ENCODE measurements at regions not wholly inside any gene's neighbourhood (a gene's known extent, or its start where the extent isn't known, plus 50 kb on each side); places are given as distances from the start of the nearest gene placed in this dataset.

DNA sequence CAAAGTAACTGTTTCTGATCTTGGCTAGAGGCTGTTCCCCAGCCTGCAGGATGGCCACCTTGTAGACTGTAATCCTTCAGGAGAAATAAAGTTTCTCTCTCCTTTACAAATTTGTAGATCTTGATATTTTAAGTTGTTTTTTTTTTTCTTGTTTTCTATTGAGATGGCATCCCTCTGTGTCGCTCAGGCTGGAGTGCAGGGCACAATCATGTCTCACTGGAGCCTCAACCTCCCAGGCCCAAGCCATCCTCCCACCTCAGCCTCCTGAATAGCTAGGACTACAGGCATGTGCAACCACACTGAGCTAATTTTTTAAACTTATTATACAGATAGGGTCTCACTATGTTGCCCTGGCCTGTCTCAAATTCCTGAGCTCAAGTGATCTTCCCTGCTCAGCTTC is 389.8 kb upstream of the LRRC4C start:
- Histone ChIP-seq H3K27me3 (replicated peaks; ENCODE audit: insufficient read depth) (no peaks in the 10 kb centered on the region), H3K4me1 (ENCODE audit: control insufficient read depth in 1 of 2, low read depth in 2 of 2) (no peaks in the 10 kb centered on the region), H3K36me3 (no peaks in the 10 kb centered on the region), H3K27ac (no peak overlapping the region), H3K4me3 (no peak overlapping the region), H3K9me3 (no peaks in the 10 kb centered on the region)
- no peak for TF ChIP-seq CTCF (IDR thresholded peaks at IDR 0.05)
- no peak for ATAC-seq (ENCODE audit: insufficient number of reproducible peaks, low FRiP score, low read depth)
- no peak for DNase-seq (ENCODE audit: low spot score)

GRCh38 chr11:41851743-41852142 is 392.3 kb upstream of the LRRC4C start:
- H3K36me3 ChIP-seq, result no peaks in the 10 kb centered on the region
- no peaks in the 10 kb centered on the region for H3K9me3 ChIP-seq
- ATAC-seq (ENCODE audit: insufficient number of reproducible peaks, low FRiP score, low read depth), result no peak
- H3K27ac ChIP-seq, result no peak overlapping the region
- H3K4me1 ChIP-seq (ENCODE audit: control insufficient read depth in 1 of 2, low read depth in 2 of 2), result no peaks in the 10 kb centered on the region
- no peaks in the 10 kb centered on the region for H3K27me3 ChIP-seq (replicated peaks; ENCODE audit: insufficient read depth)
- no peak for DNase-seq (ENCODE audit: low spot score)
- no peak overlapping the region for H3K4me3 ChIP-seq
- no peak for TF ChIP-seq CTCF (IDR thresholded peaks at IDR 0.05)

DNA sequence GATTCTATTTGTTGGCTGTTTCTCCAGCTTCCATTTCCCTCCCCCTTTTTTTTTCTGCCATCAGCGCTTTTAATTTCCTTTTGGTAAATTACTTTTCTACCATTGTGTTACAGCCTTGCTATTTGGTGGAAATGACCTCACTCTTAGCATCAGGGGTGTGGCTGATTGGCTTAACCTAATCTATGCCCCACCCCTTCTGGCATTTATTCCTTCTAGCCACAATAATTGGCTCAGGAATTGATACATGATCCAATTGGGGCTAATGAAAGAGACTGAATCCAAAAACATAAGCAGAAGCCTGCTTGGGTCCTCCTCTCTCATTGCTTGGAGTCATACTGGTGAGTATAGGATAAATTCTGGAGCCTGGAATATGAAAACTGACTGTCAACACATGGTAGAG is 402.4 kb upstream of the LRRC4C start:
- TF ChIP-seq CTCF (IDR thresholded peaks at IDR 0.05), result no peak
- H3K4me1 ChIP-seq (ENCODE audit: control insufficient read depth in 1 of 2, low read depth in 2 of 2), result no peaks in the 10 kb centered on the region
- H3K9me3 ChIP-seq, result no peaks in the 10 kb centered on the region
- no peaks in the 10 kb centered on the region for H3K36me3 ChIP-seq
- no peak overlapping the region for H3K4me3 ChIP-seq
- DNase-seq (ENCODE audit: low spot score) (no peak), ATAC-seq (ENCODE audit: insufficient number of reproducible peaks, low FRiP score, low read depth) (no peak)
- no peak overlapping the region for H3K27ac ChIP-seq
- no peaks in the 10 kb centered on the region for H3K27me3 ChIP-seq (replicated peaks; ENCODE audit: insufficient read depth)

DNA sequence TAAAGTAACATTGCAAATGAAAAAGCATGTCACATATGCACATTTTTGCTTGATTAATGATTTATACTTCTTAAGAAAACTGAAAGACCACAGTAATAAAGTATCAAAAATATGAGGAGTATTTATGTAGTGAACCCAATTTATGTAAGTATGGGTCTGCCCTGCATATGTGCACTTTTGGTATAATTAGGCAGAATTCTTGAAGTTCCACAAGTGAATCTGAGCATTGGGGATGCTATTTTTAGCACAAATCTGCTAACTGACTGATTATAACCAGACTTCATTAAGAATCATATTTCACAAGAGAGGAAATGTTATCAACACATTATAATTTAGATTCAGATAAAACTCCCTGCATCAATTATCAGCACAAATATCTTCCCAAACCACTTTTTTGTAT is 407.1 kb upstream of the LRRC4C start:
- H3K4me3 ChIP-seq, result no peak overlapping the region
- no peak for TF ChIP-seq CTCF (IDR thresholded peaks at IDR 0.05)
- no peaks in the 10 kb centered on the region for H3K9me3 ChIP-seq
- H3K36me3 ChIP-seq, result no peaks in the 10 kb centered on the region
- no peaks in the 10 kb centered on the region for H3K4me1 ChIP-seq (ENCODE audit: control insufficient read depth in 1 of 2, low read depth in 2 of 2)
- no peak overlapping the region for H3K27ac ChIP-seq
- no peaks in the 10 kb centered on the region for H3K27me3 ChIP-seq (replicated peaks; ENCODE audit: insufficient read depth)
- ATAC-seq (ENCODE audit: insufficient number of reproducible peaks, low FRiP score, low read depth) (no peak), DNase-seq (ENCODE audit: low spot score) (no peak)

DNA sequence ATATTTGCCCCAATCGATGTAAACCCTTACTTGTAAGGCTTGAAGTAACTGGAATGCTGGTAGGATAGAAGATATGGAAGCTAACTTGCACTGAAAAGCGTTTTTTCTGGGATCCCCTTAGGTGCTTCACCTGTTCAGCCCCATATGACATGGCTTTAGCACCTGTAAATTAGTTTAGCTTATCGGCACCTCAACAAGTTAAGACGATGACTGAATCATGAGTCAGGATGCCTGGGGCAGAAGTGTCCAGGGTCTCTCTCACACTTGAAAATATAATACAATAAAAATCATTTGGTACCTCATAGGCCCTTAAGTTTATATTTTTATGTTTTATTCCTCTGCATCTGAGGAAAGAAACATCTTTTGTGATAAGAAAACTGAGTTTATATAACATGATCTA is 409.2 kb upstream of the LRRC4C start:
- H3K4me1 ChIP-seq (ENCODE audit: control insufficient read depth in 1 of 2, low read depth in 2 of 2), result no peaks in the 10 kb centered on the region
- H3K27ac ChIP-seq, result no peak overlapping the region
- no peak for DNase-seq (ENCODE audit: low spot score)
- H3K27me3 ChIP-seq (replicated peaks; ENCODE audit: insufficient read depth), result no peaks in the 10 kb centered on the region
- ATAC-seq (ENCODE audit: insufficient number of reproducible peaks, low FRiP score, low read depth), result no peak
- H3K9me3 ChIP-seq, result no peaks in the 10 kb centered on the region
- no peak overlapping the region for H3K4me3 ChIP-seq
- no peaks in the 10 kb centered on the region for H3K36me3 ChIP-seq
- no peak for TF ChIP-seq CTCF (IDR thresholded peaks at IDR 0.05)
